NCI-H526 treated with DMSO at 0.1 percent for 48 hours (cell line): ENCODE measurements at regions not wholly inside any gene's neighbourhood (a gene's known extent, or its start where the extent isn't known, plus 50 kb on each side); places are given as distances from the start of the nearest gene placed in this dataset.

Experiments
- DNase-seq: peaks from one replicate; lab custom pipeline; 2025; lab: John Stamatoyannopoulos, UW

- DNase-seq, result no peak
These were observed 335.0 kb downstream of the TGFB2 start for GRCh38 chr1:218679988-218680748.

DNA sequence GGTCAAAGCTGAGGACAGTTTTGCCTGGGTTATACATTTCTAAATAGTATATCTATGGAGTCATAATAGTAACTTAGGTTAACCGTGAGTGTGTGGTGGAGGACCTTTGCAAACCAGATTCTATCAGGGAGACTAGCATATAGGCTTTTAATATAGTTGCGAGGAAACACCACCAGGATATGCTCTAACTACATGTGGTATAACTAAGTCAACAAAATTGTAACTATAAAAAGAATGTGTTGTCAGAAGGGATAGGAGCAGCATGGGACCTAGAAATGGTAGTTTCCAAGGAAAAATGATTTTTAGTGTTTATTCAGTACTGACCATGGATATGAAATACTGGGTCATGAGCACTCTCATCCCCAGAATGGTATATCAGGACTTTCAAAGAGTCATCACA lies 338.1 kb downstream of the TGFB2 start:
- DNase-seq, result no peak

GRCh38 chr1:218686258-218686657 lies 341.1 kb downstream of the TGFB2 start:
- no peak for DNase-seq

DNA sequence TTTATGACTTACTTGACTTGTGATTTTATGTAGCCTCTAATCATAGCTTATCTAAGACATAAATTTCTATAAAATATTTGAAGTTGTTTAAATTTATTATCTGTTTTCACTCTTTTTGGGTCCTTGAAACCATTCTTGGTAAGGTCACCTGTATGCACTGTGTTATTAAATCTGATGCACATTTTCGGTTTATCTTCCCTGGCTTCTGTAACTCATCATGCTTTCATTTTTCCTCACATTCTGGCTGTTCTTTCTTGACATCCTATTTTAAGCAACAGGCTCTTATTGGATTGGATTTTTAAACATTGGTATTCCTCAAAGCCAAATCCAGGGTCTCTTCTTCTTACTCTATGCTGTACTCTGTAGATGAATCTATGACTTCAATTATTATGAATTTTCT lies 341.6 kb downstream of the TGFB2 start:
- DNase-seq, result no peak

- no peak for DNase-seq
These were observed 347.7 kb downstream of the TGFB2 start for GRCh38 chr1:218692808-218693207.

- no peak for DNase-seq
These were observed 348.5 kb downstream of the TGFB2 start for GRCh38 chr1:218693599-218693998.

DNA sequence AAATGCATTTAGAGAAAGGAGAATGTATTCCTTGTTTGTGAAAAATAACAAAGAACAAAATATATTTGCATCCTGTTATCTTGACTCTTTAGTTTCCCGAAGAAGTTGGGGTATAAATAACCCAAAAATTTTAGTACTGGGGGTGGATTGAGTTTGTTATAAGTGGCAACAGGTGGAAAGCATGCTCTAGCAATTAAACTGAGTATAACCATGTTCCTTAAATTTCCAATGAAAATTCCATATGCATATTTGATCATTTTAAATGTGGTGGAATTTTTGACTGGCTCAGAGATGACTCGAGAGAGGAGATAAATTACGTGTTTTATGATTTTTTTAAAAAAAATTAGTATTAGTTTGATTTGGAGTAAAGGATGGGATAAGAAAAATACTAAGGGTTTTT lies 348.9 kb downstream of the TGFB2 start:
- no peak for DNase-seq

DNA sequence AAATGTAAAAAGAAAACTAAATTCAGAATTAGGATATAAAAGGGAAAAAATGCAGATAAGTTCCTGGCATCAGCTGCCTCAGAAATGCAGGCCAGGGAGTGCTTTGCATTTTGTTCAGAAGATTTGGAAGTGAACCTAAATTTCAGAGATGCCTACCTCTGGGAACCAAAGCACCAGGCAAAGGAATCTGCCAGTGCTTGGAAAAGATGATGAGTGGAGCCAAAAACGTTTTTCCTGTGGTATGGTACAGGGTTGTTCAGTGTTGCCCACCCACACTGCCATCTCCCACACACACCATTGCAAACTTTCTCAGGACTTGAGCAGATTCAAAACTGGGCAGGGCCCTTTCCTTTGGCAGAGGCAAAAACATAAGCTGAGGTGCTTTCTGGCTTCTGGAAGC lies 349.5 kb downstream of the TGFB2 start:
- no peak for DNase-seq

DNA sequence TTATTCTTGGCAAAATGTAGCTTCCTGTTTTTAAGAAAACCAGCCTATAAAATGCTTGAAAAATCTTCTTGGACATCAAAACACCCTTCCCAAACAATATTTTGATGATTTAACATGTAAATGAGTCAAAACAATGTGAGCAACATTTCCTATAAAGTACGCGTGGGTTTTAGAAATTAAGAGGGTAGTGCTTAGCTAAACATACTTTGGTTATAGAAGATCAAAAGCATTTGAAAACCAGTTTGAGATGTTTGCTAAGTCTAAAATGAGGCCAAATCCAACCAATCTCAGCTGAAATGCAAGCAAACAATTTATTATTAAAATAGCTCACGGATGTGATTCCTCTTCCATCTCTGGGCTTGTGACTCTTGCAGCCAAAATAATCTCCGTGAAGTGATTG lies 350.4 kb downstream of the TGFB2 start:
- no peak for DNase-seq

DNA sequence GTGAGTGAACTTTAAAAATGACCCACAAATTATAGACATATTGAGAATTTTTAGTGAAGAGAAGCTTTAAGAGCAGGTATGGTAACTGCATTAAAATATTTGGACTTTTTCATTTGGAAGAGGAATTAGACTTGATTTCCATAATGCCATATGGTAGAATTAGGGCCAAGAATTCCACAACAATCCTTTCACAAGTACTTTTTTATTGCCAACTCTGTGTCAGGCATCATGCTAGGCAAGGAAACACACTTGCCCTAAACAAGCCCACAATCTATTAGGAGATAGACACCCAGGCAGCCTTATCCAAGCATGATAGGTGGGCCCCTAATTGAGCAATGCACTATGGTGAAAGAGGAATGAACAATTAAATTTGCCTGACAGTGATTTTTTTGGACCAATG lies 353.0 kb downstream of the TGFB2 start:
- no peak for DNase-seq

- no peak for DNase-seq
These were observed 354.3 kb downstream of the TGFB2 start for GRCh38 chr1:218699421-218699820.

- DNase-seq, result no peak
These were observed 354.7 kb downstream of the TGFB2 start for GRCh38 chr1:218699865-218700264.

DNA sequence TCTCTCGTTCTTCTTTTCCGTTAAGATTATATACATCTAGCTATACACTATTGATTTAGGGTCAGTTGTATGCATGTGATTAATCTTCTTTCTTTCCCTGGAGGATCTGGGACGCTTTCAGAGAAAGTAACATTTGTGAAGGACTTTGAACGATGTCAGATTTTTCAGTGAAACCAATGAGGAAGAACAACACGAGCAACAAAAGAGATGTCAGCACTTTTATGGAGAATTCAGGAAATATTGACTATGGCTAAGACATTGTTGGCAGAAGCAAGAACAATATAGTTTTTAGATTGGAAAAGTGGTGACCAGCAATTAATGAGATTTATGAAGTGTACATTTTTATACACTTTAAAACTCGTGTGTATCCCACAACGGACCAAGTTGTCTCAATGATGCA lies 355.5 kb downstream of the TGFB2 start:
- DNase-seq, result no peak

DNA sequence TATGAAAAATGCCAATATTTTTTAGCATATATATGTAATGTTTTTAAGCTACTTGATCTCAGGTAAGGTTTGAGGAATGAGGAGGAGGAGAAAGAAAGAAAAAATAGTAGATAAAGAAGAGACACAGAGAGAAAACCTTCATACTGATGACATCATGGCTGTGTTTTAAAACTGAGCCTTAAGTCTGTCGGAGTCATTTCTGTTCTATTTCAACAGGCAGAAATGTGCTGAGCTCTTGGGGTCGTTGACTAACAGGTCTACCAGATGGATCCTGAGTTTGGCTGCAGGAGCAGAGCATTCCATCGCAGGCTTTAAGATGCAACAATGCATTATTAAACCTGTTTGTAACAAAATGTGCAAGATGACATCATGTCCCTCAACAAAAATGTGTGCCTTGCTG lies 356.0 kb downstream of the TGFB2 start:
- DNase-seq, result no peak

DNA sequence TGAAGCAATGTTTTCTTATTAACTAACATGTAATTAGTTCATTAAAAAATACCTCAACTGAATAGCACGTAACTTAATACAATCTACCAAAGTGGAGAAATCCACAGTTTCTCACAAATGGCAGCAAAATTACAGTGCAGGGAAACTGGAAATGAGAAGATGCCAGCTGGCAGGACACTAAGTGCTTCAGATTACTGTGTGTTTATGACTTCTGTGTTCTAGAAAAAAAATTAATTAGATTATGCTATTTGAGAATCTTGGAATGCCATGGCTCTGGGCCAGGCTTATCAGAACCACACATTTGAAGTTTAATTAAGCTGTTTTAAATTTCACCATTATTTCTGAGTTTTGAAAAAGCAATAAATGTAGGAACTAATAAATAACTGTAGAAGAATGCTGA lies 357.6 kb downstream of the TGFB2 start:
- DNase-seq, result no peak

GRCh38 chr1:218703836-218704235 lies 358.7 kb downstream of the TGFB2 start:
- DNase-seq, result no peak

- no peak for DNase-seq
These were observed 360.3 kb downstream of the TGFB2 start for GRCh38 chr1:218705391-218705790.

- no peak for DNase-seq
These were observed 361.1 kb downstream of the TGFB2 start for GRCh38 chr1:218705911-218706893.

DNA sequence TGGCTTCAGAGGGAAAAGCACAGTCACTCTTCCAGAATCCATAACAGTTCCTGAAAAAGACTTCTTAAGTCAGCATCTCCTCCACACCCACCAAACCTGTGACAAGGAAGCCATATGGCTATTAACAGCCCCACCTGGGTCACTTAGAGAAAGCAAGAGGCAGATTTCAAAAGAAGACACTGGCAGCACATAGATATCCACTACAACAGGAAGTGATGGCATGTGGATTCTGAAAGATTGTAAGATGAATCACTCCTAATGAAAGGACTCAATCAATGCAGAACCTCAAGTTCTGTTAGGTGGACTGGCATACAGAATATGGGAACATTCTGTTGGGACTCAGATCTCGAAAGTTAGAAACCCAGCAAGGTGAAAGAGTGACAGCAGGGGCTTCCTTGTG lies 365.9 kb downstream of the TGFB2 start:
- DNase-seq, result no peak

DNA sequence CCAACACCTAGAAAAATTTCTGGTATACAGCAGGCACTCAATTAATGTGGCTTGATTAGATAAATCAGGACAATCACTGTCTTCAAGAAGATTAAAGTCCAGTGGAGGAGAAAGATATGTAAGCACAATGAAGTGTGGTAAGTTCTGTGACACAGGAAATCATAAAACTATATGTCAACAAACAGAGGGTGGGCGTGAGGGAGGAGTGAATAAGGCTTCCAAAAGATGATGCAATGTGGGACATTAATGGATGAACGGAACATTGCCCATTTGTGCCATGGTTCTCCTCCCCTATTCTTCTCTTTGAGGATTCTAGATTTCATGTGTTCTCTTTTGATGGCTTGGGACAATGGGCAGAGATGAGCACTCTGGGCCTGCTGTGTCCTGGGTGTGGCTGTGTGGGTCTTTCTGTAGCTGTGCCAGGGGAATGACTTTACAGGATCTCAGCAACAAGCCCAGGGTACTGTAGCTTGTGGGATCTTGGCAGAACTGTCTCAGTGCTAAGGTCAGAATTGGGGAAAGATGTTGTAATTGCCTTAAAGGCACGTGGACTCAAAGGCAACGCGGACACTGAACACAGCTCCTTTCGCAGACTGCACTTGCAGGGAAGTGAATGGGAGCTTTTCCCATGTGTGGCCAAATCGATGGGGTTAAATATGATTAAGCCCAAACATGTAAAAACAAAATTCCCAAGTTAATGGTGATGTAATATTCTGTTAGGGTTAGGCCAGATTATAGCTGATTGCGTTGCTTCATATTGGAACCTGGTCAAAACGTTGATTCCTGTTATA lies 366.9 kb downstream of the TGFB2 start:
- no peak for DNase-seq

GRCh38 chr1:218712677-218713076 lies 367.5 kb downstream of the TGFB2 start:
- no peak for DNase-seq

GRCh38 chr1:218715961-218716669 lies 371.0 kb downstream of the TGFB2 start:
- DNase-seq, result no peak
